ENCODE measurements at regions not wholly inside any gene's neighbourhood (a gene's known extent, or its start where the extent isn't known, plus 50 kb on each side); places are given as distances from the start of the nearest gene placed in this dataset.

GRCh38 chr3:66904831-66905493 lies 93.1 kb upstream of the KBTBD8 start:
- TF ChIP-seq CTCF (IDR thresholded peaks at IDR 0.05; ENCODE audit: extremely low read depth in 1 of 2, insufficient read depth in 1 of 2, low read depth in 1 of 2, low read length in 2 of 2) = no peak
- TF ChIP-seq MAX (IDR thresholded peaks at IDR 0.05; ENCODE audit: insufficient read depth, insufficient read length) = no peak
- TF ChIP-seq POLR2AphosphoS5 (IDR thresholded peaks at IDR 0.05; ENCODE audit: insufficient read depth, low read depth, low read length) = no peak
- TF ChIP-seq POLR2A (IDR thresholded peaks at IDR 0.05; ENCODE audit: low read depth, low read length) = no peak
- TF ChIP-seq EZH2 (IDR thresholded peaks at IDR 0.05; ENCODE audit: borderline replicate concordance, low read depth, low read length, severe bottlenecking) = no peak

All from endothelial cell of umbilical vein (primary cell).